Stimulated activated CD4-positive, alpha-beta T cell treated with anti-CD3 and anti-CD28 coated beads, Interleukin-2, amount 100 ng/mL, for 24 hours (primary cell): ENCODE measurements at regions not wholly inside any gene's neighbourhood (a gene's known extent, or its start where the extent isn't known, plus 50 kb on each side); places are given as distances from the start of the nearest gene placed in this dataset.
"Not testable (repeated sequence)": the region's sequence is repeated elsewhere in the genome, so short reads cannot be mapped to it uniquely, and the experiment has no call there.

Experiments
- DNase-seq, 2 donors: peaks; one replicate each; pipeline ENCODE4 v3.0.0-alpha.2; 2020

- not testable (repeated sequence) for DNase-seq
Observed at GRCh38 chr12:105664765-105665164, 334.3 kb downstream of the C12orf75 start.

DNA sequence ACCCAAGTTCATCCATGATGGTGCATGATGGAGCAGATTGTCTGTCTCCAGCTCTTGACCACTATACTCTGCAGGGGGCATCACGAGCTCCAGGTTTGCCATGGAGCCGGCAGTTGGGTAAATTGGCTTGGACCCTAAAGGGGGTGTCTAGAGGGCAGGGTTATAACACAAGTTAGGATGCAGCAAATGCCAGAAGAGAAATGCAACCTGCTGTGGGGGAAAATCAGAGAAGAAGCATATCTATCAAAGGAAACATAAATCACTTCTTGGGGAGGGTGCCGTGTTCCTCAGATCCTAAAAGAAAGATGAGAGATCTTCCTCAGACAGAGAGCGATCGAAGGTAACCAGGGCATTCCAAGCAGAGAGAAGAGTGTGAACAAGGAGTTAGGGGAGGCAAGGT is 334.9 kb downstream of the C12orf75 start:
- no peak for DNase-seq

DNA sequence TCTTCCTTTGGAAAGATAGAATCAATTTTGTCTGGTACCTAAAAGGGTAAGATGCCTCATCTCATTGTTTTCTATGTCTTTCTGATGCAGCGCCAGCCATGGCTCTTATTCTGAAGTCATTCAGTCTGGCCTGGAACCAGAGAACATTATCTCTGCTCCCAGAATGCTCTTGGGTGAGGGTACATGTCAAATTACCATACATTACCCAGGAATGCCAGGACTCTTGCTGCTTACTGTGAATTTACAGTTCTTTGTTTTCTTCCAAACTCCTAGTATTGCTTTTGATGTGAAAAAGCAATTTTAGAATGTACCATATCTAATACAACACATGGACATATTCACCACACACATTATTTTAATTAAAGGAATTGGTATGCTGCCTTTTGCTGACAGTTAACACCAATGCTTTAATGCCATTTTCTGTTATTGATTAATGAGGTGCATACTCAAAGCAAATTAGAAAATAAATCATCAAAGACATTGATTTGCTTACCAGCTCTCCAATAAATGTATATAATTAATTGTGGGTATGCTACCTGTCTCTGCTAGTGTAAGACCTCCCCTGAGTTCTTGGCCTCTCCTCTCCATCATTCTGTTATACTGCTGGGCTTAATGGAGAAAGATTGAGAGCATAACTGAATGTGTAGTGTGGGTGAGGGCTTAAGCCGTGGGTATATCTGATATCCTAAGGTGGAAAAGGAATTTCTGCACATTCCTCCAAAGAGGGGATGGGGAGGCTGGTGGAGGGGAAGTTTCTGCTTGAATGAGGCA is 337.7 kb downstream of the C12orf75 start:
- no peak for DNase-seq

DNA sequence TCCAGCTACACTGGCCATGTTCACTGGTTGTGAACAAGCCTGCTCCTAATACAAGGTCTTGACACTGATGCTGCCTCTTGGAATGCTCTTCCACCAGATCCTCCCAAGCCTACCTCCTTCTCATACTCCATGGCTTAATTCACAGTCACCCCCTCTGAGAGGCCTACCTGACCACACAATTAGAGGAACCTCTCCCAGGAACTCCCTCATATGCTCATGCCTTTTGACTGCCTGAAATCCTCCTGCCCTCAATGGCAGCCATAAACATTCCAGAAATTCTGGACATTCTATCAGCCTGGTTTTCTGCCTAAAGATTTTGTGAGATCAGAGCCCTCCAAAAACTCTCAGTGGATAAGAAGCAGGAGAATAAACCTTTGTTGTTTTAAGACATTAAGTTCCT is 340.2 kb downstream of the C12orf75 start:
- no peak for DNase-seq

DNA sequence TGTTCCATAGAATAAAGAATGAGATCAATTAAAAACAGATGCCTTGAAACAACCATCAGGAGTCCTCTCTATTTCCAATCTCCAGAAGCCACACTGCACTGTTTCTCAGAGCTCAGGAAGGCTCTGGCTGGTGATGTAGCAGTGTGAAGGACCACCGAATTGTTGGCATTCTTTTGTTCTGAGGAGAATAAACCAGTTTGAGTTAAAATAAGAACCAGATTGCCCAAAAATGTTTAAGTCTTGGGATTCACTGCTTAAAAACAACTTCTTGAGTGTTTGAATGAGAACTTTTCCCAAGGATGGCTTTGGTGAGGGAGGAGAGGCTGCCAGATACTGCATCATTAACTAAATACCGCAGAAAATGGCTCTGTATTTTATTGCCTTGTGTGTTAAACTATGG is 341.2 kb downstream of the C12orf75 start:
- DNase-seq, result no peak

DNA sequence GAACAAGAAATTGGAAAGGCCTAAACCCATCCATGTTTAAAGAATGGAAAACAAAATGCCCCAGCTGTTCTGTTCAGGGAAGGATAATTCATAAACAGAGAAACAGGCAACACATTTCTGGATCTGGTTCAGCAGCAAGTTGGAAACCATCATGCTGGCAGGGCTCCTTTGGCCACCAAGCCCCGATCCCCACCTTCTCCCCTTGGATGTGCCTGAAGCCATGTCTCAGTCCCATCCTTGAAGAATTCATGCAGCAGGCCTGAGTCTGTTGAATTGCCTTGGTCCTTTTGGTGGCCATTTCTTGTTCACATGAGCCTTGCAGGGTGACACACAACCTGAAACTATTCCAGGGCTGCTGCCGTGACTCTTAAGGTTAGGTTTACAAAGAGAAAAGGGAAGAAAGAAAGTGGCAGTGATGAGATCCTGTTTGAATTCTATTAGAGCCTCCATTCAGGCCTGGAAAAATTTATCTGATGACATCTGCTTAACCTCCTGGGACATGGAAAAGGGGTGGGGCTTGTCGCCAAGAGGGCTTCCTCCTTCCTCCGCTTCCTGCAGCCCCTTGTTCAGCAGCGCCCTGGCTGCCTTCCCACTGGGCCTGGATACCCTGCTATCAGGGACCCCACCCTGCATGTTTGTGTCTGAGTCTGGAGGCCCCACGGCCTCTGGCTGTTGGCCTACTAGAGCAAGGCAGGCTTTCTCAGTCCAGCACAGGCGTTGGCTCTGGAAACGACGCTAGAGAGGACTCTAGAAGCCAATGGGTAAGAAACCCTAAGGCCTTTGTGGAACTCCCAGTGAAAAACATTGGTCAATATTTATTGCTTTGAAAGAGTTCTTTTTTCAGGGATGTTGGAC is 341.9 kb downstream of the C12orf75 start:
- DNase-seq, result no peak

- no peak for DNase-seq
Observed at GRCh38 chr12:105674871-105675699, 344.6 kb downstream of the C12orf75 start.

DNA sequence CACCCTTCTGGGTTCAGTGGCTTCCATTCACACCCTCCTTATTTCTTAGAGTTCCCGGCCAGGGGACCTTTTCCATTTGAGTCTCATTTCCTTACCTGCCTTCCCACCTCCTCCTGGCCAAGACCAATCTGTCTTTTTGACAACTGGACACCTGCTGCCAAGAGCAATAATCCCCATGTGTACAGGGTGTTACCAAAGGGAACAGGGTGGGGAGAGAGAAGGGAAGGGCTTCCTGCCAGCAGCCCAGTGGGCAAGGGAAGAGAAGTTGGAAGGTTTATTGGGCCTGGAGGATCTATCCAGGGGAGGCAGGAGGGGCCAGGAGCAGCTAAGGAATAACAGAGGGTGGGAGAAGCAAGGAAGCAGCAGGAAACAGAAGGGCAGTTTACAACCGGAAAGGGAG is 346.2 kb downstream of the C12orf75 start:
- no peak for DNase-seq

DNA sequence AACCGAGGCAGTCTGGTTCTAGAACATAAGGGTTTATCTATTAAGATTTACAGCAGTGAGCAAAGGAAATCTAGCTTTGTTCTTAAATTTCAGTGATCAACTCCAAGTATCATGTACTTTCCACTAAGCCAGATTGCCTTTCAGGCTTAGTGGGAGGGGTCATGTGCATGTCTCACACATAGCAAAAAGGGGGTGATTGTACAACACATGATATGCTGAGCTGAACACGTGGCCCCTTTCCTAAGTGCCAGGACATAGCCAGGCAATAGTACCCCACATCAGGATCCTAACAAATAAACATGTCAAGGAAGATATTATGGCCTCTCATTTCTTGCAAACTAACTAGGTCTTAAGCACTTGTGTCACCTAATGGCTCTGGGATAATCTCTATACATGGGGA is 347.2 kb downstream of the C12orf75 start:
- DNase-seq, result no peak

GRCh38 chr12:105679982-105680381 is 349.5 kb downstream of the C12orf75 start:
- DNase-seq, result no peak

GRCh38 chr12:105681341-105681740 is 350.9 kb downstream of the C12orf75 start:
- no peak for DNase-seq

DNA sequence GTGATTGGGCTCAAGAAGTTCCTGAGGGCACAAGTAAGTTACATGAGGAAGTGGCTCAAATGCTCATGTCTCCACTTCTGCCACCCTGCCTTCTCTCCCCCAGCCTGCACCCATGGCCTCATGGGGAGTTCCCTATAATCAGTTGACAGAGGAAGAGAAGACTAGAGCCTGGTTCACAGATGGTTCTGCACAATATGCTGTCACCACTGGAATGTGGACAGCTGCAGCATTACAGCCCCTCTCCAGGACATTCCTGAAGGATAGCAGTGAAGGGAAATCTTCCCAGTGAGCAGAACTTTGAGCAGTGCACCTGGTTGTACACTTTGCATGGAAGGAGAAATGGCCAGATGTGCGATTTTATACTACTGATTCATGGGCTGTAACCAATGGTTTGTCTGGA is 352.3 kb downstream of the C12orf75 start:
- DNase-seq, result not testable (repeated sequence)

GRCh38 chr12:105683836-105684235 is 353.3 kb downstream of the C12orf75 start:
- DNase-seq, result not testable (repeated sequence)

DNA sequence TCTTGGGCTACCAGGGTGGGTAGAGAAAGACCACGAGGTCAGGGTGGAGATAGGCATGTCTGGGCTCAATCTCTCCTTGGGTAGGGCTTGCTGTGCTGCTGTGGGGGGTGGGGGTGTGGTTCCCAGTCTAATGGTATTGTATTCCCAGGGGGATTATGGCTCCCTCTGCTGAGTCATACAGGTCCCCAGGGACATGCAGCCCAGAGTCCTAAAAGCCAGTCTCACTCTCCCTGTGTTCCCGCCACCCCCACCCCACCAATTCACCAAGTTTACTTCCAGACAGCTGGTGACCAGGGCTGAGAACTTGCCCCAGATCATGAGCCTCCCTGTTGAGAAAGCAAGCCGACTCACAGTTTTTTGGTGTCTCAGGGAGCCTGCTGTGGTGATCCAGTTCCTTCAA is 367.6 kb downstream of the C12orf75 start:
- DNase-seq, result no peak

- DNase-seq, result no peak
Observed at GRCh38 chr12:105699209-105699608, 368.7 kb downstream of the C12orf75 start.

DNA sequence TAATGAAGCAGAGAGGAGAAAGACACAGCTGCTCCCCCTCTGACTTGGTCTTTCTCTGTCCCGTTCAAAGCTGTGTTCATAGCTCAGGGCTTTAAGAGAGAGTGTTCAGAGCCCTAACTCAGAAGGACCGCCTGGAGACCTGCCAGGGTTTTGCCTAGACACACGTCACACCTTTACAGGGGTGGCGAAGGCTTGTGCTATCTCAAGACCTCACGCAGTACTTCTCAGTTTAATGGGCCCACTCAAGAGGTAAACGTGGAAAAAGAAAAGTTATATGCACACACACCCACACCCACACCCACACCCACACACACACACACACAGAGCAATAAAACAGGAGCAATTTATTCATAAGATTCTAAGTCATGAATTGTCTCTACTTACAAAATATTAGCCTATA is 374.3 kb downstream of the C12orf75 start:
- no peak for DNase-seq

GRCh38 chr12:105705235-105705634 is 374.7 kb downstream of the C12orf75 start:
- DNase-seq, result no peak

DNA sequence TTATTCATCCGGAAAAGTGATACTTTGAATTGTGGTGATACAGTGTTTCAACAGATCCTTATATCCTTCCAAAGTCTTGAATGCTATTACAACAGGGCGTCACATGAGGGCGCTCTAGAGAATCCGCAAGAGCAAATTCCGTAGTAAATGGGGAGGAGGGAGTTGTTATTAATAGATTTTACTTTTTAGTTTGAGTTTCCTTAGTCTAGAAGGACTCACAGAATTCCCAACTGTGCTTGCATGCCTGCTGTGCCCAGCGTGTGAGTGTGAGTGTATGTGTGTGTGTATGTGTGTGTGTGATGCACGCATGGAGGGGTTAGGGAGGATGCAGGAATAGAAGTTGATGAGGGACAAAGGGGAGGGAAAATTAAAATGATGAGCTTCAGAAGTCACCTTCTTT is 375.3 kb downstream of the C12orf75 start:
- DNase-seq, result peak in 1 of 2 donors; percentile 13

- DNase-seq, result no peak
Observed at GRCh38 chr12:105706321-105706972, 376.0 kb downstream of the C12orf75 start.

DNA sequence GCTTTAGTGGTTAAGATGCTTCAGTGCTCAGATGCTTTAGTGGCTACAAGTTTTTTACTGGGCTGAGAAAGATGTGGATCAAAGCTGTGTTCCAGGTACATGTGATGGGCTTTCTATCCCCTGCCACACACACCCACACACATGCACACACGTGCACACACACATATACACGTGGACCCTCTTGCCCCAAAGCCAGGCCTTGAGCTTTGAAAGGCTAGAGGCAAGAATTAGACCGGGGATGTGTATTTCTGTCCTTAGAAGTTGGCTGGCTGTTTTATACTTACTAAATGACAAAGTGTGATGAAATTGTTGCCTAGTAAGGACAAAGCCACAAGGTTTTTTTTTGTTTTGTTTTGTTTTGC is 376.5 kb downstream of the C12orf75 start:
- no peak for DNase-seq

DNA sequence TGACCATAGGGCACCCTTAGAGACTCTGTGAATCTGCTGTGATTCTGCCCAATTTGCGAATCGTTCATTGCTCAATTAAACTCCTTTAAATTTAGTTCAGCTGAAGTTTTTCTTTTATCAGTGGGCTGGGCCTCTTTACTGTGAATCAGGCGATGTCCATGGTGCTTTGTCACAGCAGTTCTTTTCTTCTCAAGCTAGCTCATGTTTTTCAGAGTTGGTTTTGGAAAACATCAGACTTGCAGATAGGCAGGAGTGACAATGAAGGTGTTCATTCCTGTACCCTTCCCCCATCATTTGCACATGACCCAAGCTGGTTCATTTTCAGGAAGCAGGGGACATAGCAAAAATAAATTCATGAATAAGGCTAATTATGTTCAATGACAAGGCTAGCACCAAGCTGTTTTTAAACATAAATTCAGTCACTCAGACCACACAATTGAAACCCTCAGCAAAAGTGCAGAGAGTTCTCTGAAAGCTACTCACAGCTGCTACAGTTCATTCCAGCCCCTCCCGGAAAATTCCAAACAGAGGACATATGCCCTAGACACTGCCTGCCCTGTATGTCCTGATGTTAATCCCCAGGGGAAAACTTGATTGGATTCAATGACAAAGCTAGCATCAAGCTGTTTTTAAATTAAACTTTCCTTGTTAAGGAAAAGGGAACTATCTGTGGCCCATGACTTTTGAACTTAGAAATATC is 383.3 kb downstream of the C12orf75 start:
- DNase-seq, result no peak

- DNase-seq, result no peak
Observed at GRCh38 chr12:105716621-105717020, 386.1 kb downstream of the C12orf75 start.
